HG02588 (cell line): ENCODE measurements at regions not wholly inside any gene's neighbourhood (a gene's known extent, or its start where the extent isn't known, plus 50 kb on each side); places are given as distances from the start of the nearest gene placed in this dataset.

Experiments used
- ATAC-seq: cut with Tn5 transposase; IDR thresholded peaks from one replicate; pipeline ENCODE4 v1.9.1; 2021; ENCODE audit warnings: mild to moderate bottlenecking, moderate library complexity; ENCODE audit not compliant: unreplicated experiment

- no peak for ATAC-seq
These were observed 248.8 kb upstream of the CDIN1 start for GRCh38 chr15:36330598-36330997.

DNA sequence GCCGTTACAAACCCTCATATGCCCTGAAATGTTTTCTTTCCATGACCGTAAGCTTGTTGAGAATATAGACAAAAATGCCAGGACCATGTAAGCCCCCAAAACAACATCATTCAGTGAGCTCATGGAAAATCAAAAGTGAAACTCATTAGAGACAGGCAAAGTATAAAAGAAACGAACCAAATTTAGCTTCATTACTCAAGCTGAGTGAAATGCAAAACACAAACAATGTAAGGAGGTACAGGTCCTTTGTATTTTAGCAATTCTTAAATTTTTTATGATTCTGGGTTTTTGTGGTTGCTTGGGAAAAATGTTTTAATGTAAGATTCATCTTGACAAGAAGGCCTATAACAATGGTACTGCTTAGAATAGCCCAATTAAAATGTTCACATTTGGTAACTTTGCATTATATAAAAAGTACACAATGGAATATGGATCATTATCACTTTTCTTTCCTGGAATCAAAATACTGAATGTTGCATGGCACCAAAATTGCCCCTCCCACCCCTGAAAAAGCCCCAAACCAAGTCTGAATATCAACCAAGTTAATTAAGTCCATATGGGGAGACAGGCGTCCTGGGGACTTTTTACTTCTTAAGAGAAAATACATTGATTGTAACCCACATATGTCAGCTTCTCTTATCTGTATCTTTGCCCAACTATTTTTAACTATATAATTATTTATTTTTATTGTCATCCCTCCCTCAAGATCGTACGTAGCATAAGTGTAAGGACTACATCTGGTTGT lies 247.7 kb upstream of the CDIN1 start:
- no peak for ATAC-seq

GRCh38 chr15:36332301-36332700 lies 247.1 kb upstream of the CDIN1 start:
- no peak for ATAC-seq

DNA sequence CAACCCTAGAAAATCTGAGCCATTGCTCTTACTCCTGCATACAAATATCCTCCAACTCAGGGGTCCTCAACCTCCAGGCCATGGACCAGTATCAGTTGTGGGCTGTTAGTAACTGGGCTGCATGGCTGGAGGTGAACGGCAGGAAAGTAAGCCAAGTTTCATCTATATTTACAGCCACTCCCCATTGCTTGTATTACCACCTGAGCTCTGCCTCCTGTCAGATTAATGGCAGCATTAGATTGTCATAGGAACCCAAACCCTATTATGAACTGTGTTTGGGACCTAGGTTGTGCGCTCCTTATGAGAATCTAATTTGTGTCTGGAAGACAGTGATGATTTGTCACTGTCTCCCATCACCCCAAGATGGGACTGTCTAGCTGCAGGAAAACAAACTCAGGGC lies 246.5 kb upstream of the CDIN1 start:
- no peak for ATAC-seq

DNA sequence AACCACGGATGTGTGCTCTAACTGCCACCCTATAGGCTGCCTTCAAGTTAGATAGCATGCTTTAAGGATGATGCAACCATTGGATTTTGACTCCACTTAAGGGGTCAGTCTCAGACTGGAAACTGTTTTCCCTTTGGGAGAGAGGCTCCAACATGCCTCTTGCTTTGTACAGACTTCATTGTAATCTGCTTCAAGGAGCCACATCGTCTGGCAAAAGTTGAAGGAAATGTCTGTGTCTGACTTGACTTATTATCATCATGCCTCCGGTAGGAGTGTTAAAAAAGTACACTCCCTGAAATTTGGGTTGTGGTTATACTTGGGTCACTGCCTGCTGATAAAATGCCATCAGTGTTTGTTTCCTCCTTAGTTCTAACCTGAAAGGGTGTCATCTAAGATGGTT lies 245.4 kb upstream of the CDIN1 start:
- ATAC-seq = no peak

DNA sequence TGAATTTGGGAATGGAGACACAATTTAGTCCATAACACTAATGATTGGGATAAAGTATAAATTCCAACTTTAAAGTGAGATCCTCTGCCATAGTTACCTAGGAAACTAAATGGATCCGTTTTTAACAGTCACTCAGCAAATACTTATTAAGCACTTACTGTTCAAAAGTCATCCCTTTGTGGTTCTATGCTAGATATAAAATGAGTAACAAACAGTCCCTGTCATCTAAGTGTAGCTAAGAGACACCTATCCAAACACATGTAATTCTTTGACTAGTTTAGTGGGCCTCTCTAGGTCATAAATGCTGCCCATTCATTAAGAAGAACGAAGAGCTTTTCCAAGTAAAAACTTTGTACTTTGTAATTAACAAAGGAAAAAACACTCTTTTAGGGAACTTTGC lies 244.2 kb upstream of the CDIN1 start:
- ATAC-seq = no peak

DNA sequence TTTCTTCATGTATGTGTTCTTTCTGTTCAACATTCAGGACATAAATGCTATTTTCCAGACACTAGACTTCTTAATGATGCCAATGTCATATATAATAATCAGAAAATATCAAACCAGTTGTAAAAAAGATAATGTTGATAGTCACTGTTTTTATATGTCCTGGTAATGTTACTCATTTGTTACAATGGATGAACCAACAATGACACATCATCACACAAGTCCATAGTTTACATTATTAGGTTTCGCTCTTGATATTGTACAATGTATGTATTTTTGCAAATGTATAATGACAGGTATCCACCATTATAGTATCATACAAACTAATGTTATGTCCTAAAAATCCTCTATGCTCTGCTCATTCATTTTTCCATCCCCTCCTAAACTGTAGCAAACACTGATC lies 243.8 kb upstream of the CDIN1 start:
- ATAC-seq = no peak

GRCh38 chr15:36344887-36345286 lies 234.5 kb upstream of the CDIN1 start:
- no peak for ATAC-seq

DNA sequence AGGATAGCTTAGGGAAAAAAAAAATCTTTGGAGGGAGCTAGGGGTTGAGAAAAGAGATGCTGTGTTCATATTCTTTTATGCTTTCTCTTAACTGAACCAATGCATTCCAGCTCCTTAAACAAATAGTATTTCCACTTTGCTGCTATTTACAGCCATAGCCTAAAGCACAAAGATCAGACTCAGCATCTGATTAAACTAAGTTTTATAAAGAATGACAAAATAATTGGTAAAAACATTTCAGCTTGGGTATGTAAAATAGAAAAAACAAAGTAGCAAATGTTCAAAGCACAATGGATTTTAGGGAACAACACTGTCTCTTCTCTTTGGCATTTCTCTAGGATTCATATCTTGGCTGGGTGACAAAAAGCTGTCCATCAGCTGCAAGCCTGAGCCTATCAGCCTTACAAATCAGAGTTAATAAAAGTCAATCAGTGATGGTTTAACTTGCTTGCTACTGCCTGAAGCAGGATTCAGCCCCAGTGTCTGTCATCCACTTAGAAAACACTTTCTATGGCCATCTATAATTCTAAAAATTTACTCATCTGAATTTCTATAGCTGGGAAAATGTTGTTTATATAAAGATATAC lies 232.1 kb upstream of the CDIN1 start:
- ATAC-seq = no peak

GRCh38 chr15:36356466-36356865 lies 223.0 kb upstream of the CDIN1 start:
- no peak for ATAC-seq

DNA sequence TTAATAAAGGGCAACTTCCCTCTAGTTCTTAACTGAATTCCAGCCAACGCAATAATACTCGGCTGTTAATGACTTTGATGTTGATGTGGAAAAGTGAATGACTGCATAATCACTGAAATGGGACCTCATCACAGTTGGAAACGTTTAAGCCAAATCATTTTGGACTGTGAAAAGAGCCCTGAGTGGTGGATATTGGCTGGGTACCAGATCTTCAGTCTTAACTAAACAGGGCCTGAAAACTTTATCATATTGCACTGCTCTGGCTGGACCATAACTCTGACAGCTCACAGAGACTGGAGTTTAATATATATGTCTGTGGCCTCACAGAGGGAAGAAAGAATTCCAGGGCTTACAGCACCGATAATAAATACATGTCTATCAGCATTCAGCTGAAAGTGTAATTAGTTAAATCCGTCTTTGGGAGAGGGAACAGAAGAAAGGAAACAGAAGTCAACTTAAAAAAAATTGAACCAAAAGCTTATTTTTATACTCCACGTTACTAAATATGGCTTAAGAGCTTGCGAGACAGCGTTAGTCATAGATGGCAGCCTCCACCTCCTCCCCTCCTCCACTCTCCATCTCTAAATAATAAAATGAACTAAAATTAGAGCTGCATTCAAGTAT lies 222.3 kb upstream of the CDIN1 start:
- no peak for ATAC-seq

GRCh38 chr15:36358094-36358493 lies 221.3 kb upstream of the CDIN1 start:
- ATAC-seq = no peak

- ATAC-seq = no peak
These were observed 220.9 kb upstream of the CDIN1 start for GRCh38 chr15:36358523-36358922.

GRCh38 chr15:36359286-36359685 lies 220.1 kb upstream of the CDIN1 start:
- ATAC-seq = no peak

DNA sequence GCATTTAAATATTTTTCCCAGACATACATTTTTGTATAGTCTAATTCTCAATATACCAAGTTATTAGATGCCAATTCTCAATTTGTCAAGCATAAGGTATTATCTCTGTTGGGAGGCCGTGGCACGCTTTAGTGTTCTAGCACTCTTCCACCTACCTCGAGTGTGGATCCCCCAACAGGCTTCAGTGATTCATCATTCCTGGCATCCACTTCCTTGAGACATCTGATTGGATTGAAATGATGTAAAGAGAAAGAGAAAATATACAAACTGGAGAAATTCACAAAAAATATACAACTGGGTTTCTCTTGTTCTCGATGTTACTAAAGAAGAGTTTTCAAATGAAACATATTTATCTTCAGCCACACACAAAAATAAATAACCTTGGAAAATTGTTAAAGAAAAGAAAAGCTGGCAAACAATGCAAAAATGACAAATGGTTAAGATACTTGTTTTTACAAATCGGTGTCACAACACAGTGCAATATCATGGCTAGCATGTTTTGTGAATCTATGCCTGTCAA lies 218.0 kb upstream of the CDIN1 start:
- no peak for ATAC-seq

DNA sequence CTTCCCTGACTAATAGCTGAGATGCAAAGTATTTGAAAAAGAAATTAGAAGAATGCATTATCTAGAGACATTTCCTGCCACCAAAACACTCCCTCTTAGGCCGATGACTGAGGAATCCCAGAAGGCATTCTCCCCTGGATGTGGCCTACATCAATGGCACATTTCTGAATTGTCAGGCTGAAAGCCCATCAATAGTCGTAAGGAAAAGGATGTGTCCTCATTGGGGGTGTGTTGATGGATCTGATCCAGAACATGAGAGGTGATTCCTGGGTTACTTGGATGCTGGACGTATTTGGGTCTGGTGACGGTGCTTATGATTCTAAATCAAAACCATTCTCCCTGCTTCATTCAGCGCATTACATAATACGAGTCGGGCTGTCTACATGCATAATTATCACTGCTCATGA lies 216.9 kb upstream of the CDIN1 start:
- ATAC-seq = no peak

- no peak for ATAC-seq
These were observed 216.1 kb upstream of the CDIN1 start for GRCh38 chr15:36363335-36363734.

- no peak for ATAC-seq
These were observed 215.0 kb upstream of the CDIN1 start for GRCh38 chr15:36364377-36364776.

GRCh38 chr15:36365963-36366362 lies 213.5 kb upstream of the CDIN1 start:
- no peak for ATAC-seq

DNA sequence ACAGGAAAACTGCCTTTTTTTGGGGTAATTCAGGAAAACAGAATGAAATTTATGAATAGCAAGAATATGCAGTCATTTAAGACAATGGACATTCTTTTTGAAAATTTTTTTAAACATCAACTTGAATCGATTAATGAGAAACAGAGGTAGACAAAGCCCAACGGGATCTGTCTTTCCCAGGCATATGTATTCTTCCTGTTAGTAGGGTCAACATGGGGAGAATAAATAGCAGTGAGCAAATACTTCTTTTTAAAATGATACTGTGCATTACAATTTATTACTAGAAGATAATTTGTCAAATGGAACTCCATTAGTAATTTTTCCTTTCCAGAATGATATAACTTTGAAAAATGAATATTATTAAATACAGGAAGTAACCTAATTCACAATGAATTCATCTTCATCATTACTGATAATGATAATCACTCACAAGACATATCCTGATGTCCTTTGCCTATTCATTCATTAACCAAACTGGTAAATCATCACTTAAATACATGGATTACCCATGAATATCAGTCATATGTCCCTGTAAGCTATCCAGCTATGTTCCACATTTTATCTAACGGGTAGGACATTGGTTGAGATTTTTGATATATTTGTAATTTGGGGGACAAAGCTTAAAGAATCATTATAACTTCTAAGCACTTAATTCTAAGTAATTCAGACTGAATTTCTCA lies 209.2 kb upstream of the CDIN1 start:
- ATAC-seq = no peak

- ATAC-seq = no peak
These were observed 208.7 kb upstream of the CDIN1 start for GRCh38 chr15:36370731-36371112.

DNA sequence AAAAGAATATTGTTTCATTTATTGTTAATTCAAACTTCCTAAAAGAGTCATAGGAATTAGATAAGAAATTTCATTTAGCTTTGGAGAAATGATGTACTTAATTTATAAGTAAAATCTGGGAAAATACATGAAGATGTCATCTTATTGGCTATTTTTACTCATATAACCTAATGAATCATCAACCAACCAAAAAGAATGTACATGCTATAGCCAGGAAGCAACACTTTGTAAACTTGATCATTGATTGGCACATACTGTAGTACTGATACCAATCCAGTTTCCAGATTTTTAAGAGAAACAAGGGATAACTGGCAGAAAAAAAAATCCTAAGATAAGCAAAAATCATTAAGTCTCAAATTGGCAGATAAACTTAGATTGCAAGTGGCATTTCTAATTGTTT lies 207.9 kb upstream of the CDIN1 start:
- ATAC-seq = no peak
